ENCODE measurements at regions not wholly inside any gene's neighbourhood (a gene's known extent, or its start where the extent isn't known, plus 50 kb on each side); places are given as distances from the start of the nearest gene placed in this dataset.

- TF ChIP-seq JUN (IDR thresholded peaks at IDR 0.05; ENCODE audit: low read depth, low read length) (no peak), SIX5 (IDR thresholded peaks at IDR 0.05; ENCODE audit: low read depth, low read length) (no peak), TAF1 (IDR thresholded peaks at IDR 0.05; ENCODE audit: low read depth, low read length) (no peak), SIN3A (conservative IDR thresholded peaks at IDR 0.05 in 1 of 2, IDR thresholded peaks at IDR 0.05 in 1 of 2; ENCODE audit: low read depth in 1 of 2, low read length in 2 of 2) (no peak), CTCF (IDR thresholded peaks at IDR 0.05; ENCODE audit: control extremely low read depth in 1 of 3, insufficient read depth in 1 of 3, low read depth in 1 of 3, low read length in 3 of 3) (no peak), POLR2A (IDR thresholded peaks at IDR 0.05; ENCODE audit: control extremely low read depth in 1 of 2, low read depth in 2 of 2, low read length in 2 of 2) (no peak), SRF (IDR thresholded peaks at IDR 0.05; ENCODE audit: low read depth, low read length) (no peak), CEBPB (IDR thresholded peaks at IDR 0.05; ENCODE audit: low read depth, low read length) (no peak), EZH2 (IDR thresholded peaks at IDR 0.05; ENCODE audit: low read depth, low read length, severe bottlenecking) (no peak), KDM5A (IDR thresholded peaks at IDR 0.05; ENCODE audit: low read length) (no peak), HDAC6 (IDR thresholded peaks at IDR 0.05; ENCODE audit: low read depth, low read length) (no peak), RXRA (IDR thresholded peaks at IDR 0.05; ENCODE audit: insufficient read depth, low read depth, low read length) (no peak), RNF2 (IDR thresholded peaks at IDR 0.05; ENCODE audit: borderline replicate concordance, low read depth, low read length, missing control alignments, poor library complexity, severe bottlenecking) (no peak), POLR2AphosphoS5 (IDR thresholded peaks at IDR 0.05; ENCODE audit: low read depth, low read length) (no peak)
These were observed 117.8 kb upstream of the SERP2 start for GRCh38 chr13:44255771-44256364.
